ENCODE measurements at regions not wholly inside any gene's neighbourhood (a gene's known extent, or its start where the extent isn't known, plus 50 kb on each side); places are given as distances from the start of the nearest gene placed in this dataset.

GRCh38 chr7:47093320-47094234 is 488.3 kb downstream of the TNS3 start:
- Histone ChIP-seq H3K4me1 (ENCODE audit: control insufficient read depth, insufficient read depth, low read length) (no peaks in the 10 kb centered on the region), H3K27me3 (ENCODE audit: control insufficient read depth, insufficient read depth, low read length, poor library complexity, severe bottlenecking) (peaks cover 1% of the 10 kb centered on the region), H3K9me3 (ENCODE audit: control insufficient read depth, low read length) (no peaks in the 10 kb centered on the region), H3K4me3 (ENCODE audit: insufficient read depth, low read depth, low read length) (no peak overlapping the region), H3K36me3 (ENCODE audit: control insufficient read depth, insufficient read depth, low read length) (no peaks in the 10 kb centered on the region), H3K27ac (ENCODE audit: insufficient read depth, low read depth, low read length, poor library complexity, severe bottlenecking) (no peak overlapping the region)
- 91 to 94% methylated on average over 6 to 7 of the region's 7 CpGs for WGBS, 2 experiments

GRCh38 chr7:47092336-47092735 is 489.6 kb downstream of the TNS3 start:
- Histone ChIP-seq H3K27ac (ENCODE audit: insufficient read depth, low read depth, low read length, poor library complexity, severe bottlenecking) (no peak overlapping the region), H3K4me3 (ENCODE audit: insufficient read depth, low read depth, low read length) (no peak overlapping the region), H3K9me3 (ENCODE audit: control insufficient read depth, low read length) (no peaks in the 10 kb centered on the region), H3K27me3 (ENCODE audit: control insufficient read depth, insufficient read depth, low read length, poor library complexity, severe bottlenecking) (peaks cover 4% of the 10 kb centered on the region), H3K36me3 (ENCODE audit: control insufficient read depth, insufficient read depth, low read length) (no peaks in the 10 kb centered on the region), H3K4me1 (ENCODE audit: control insufficient read depth, insufficient read depth, low read length) (no peaks in the 10 kb centered on the region)

GRCh38 chr7:47091141-47091540 is 490.8 kb downstream of the TNS3 start:
- Histone ChIP-seq H3K27me3 (ENCODE audit: control insufficient read depth, insufficient read depth, low read length, poor library complexity, severe bottlenecking) (peaks cover 4% of the 10 kb centered on the region), H3K4me1 (ENCODE audit: control insufficient read depth, insufficient read depth, low read length) (no peaks in the 10 kb centered on the region), H3K36me3 (ENCODE audit: control insufficient read depth, insufficient read depth, low read length) (no peaks in the 10 kb centered on the region), H3K9me3 (ENCODE audit: control insufficient read depth, low read length) (no peaks in the 10 kb centered on the region), H3K27ac (ENCODE audit: insufficient read depth, low read depth, low read length, poor library complexity, severe bottlenecking) (no peak overlapping the region), H3K4me3 (ENCODE audit: insufficient read depth, low read depth, low read length) (no peak overlapping the region)
- WGBS, 2 experiments, result 81 to 82% methylated on average over 3 of the region's 3 CpGs

GRCh38 chr7:47089461-47089860 is 492.4 kb downstream of the TNS3 start:
- Histone ChIP-seq H3K27ac (ENCODE audit: insufficient read depth, low read depth, low read length, poor library complexity, severe bottlenecking) (no peak overlapping the region), H3K9me3 (ENCODE audit: control insufficient read depth, low read length) (no peaks in the 10 kb centered on the region), H3K4me1 (ENCODE audit: control insufficient read depth, insufficient read depth, low read length) (no peaks in the 10 kb centered on the region), H3K36me3 (ENCODE audit: control insufficient read depth, insufficient read depth, low read length) (no peaks in the 10 kb centered on the region), H3K27me3 (ENCODE audit: control insufficient read depth, insufficient read depth, low read length, poor library complexity, severe bottlenecking) (peaks cover 4% of the 10 kb centered on the region), H3K4me3 (ENCODE audit: insufficient read depth, low read depth, low read length) (no peak overlapping the region)
- WGBS, 2 experiments, result 85 to 86% methylated on average over 4 to 6 of the region's 6 CpGs

GRCh38 chr7:47089068-47089417 is 492.9 kb downstream of the TNS3 start:
- WGBS, 2 experiments, result 71% methylated on average over 1 of the region's 1 CpG; no CpG with 5 or more reads in 1 of the 2 experiments
- H3K27me3 ChIP-seq (ENCODE audit: control insufficient read depth, insufficient read depth, low read length, poor library complexity, severe bottlenecking), result peaks cover 4% of the 10 kb centered on the region
- no peak overlapping the region for H3K4me3 ChIP-seq (ENCODE audit: insufficient read depth, low read depth, low read length)
- no peaks in the 10 kb centered on the region for H3K9me3 ChIP-seq (ENCODE audit: control insufficient read depth, low read length)
- H3K4me1 ChIP-seq (ENCODE audit: control insufficient read depth, insufficient read depth, low read length), result no peaks in the 10 kb centered on the region
- H3K36me3 ChIP-seq (ENCODE audit: control insufficient read depth, insufficient read depth, low read length), result no peaks in the 10 kb centered on the region
- H3K27ac ChIP-seq (ENCODE audit: insufficient read depth, low read depth, low read length, poor library complexity, severe bottlenecking), result no peak overlapping the region

- no peak overlapping the region for H3K27ac ChIP-seq (ENCODE audit: insufficient read depth, low read depth, low read length, poor library complexity, severe bottlenecking)
- 47 to 51% methylated on average over 13 to 14 of the region's 14 CpGs for WGBS, 2 experiments
Observed at GRCh38 chr7:47088329-47089067, 493.4 kb downstream of the TNS3 start.

GRCh38 chr7:47087866-47088265 is 494.0 kb downstream of the TNS3 start:
- Histone ChIP-seq H3K4me1 (ENCODE audit: control insufficient read depth, insufficient read depth, low read length) (no peaks in the 10 kb centered on the region), H3K27me3 (ENCODE audit: control insufficient read depth, insufficient read depth, low read length, poor library complexity, severe bottlenecking) (peaks cover 4% of the 10 kb centered on the region), H3K27ac (ENCODE audit: insufficient read depth, low read depth, low read length, poor library complexity, severe bottlenecking) (no peak overlapping the region), H3K36me3 (ENCODE audit: control insufficient read depth, insufficient read depth, low read length) (no peaks in the 10 kb centered on the region), H3K4me3 (ENCODE audit: insufficient read depth, low read depth, low read length) (no peak overlapping the region), H3K9me3 (ENCODE audit: control insufficient read depth, low read length) (no peaks in the 10 kb centered on the region)
- WGBS, 2 experiments, result 84 to 87% methylated on average over 2 of the region's 2 CpGs

More at GRCh38 chr7:47088329-47089067, 493.4 kb downstream of the TNS3 start:
- Histone ChIP-seq H3K36me3 (ENCODE audit: control insufficient read depth, insufficient read depth, low read length) (no peaks in the 10 kb centered on the region), H3K27me3 (ENCODE audit: control insufficient read depth, insufficient read depth, low read length, poor library complexity, severe bottlenecking) (peaks cover 4% of the 10 kb centered on the region), H3K9me3 (ENCODE audit: control insufficient read depth, low read length) (no peaks in the 10 kb centered on the region), H3K4me3 (ENCODE audit: insufficient read depth, low read depth, low read length) (no peak overlapping the region), H3K4me1 (ENCODE audit: control insufficient read depth, insufficient read depth, low read length) (no peaks in the 10 kb centered on the region)

GRCh38 chr7:47085491-47086275 is 496.2 kb downstream of the TNS3 start:
- no peaks in the 10 kb centered on the region for H3K36me3 ChIP-seq (ENCODE audit: control insufficient read depth, insufficient read depth, low read length)
- no peaks in the 10 kb centered on the region for H3K4me1 ChIP-seq (ENCODE audit: control insufficient read depth, insufficient read depth, low read length)
- H3K27me3 ChIP-seq (ENCODE audit: control insufficient read depth, insufficient read depth, low read length, poor library complexity, severe bottlenecking), result peaks cover 4% of the 10 kb centered on the region
- H3K27ac ChIP-seq (ENCODE audit: insufficient read depth, low read depth, low read length, poor library complexity, severe bottlenecking), result no peak overlapping the region
- no peak overlapping the region for H3K4me3 ChIP-seq (ENCODE audit: insufficient read depth, low read depth, low read length)
- no peaks in the 10 kb centered on the region for H3K9me3 ChIP-seq (ENCODE audit: control insufficient read depth, low read length)
- 79 to 95% methylated on average over 1 of the region's 1 CpG for WGBS, 2 experiments

GRCh38 chr7:47083476-47084250 is 498.2 kb downstream of the TNS3 start:
- Histone ChIP-seq H3K27ac (ENCODE audit: insufficient read depth, low read depth, low read length, poor library complexity, severe bottlenecking) (no peak overlapping the region), H3K9me3 (ENCODE audit: control insufficient read depth, low read length) (no peaks in the 10 kb centered on the region), H3K36me3 (ENCODE audit: control insufficient read depth, insufficient read depth, low read length) (no peaks in the 10 kb centered on the region), H3K4me3 (ENCODE audit: insufficient read depth, low read depth, low read length) (no peak overlapping the region), H3K4me1 (ENCODE audit: control insufficient read depth, insufficient read depth, low read length) (no peaks in the 10 kb centered on the region), H3K27me3 (ENCODE audit: control insufficient read depth, insufficient read depth, low read length, poor library complexity, severe bottlenecking) (peaks cover 4% of the 10 kb centered on the region)
- 91 to 95% methylated on average over 5 to 6 of the region's 7 CpGs for WGBS, 2 experiments
